A673 (cell line): ENCODE measurements at regions not wholly inside any gene's neighbourhood (a gene's known extent, or its start where the extent isn't known, plus 50 kb on each side); places are given as distances from the start of the nearest gene placed in this dataset.

Experiments used
- EZH2 ChIP-seq: fragments of 200-600 bp; sonication (generic); IDR thresholded peaks from 2 replicates; pipeline ENCODE4 v1.6.1; 2017; ENCODE audit warnings: borderline replicate concordance, low read depth, mild to moderate bottlenecking, mixed read lengths, antibody characterized with exemption, low read length; ENCODE audit not compliant: poor library complexity, severe bottlenecking
- TF ChIP-seq, protein P1 (sequence below): fragments of 300-800, 200-600 bp; sonication (generic); conservative IDR thresholded peaks from 2 replicates; pipeline ENCODE4 v1.5.1; 2017; ENCODE audit warnings: low read depth, mild to moderate bottlenecking, antibody characterized with exemption, low read length, moderate library complexity, mixed read lengths

GRCh38 chr4:148680884-148681283, 238.7 kb upstream of the NR3C2 start:
- TF ChIP-seq, protein P1, sequence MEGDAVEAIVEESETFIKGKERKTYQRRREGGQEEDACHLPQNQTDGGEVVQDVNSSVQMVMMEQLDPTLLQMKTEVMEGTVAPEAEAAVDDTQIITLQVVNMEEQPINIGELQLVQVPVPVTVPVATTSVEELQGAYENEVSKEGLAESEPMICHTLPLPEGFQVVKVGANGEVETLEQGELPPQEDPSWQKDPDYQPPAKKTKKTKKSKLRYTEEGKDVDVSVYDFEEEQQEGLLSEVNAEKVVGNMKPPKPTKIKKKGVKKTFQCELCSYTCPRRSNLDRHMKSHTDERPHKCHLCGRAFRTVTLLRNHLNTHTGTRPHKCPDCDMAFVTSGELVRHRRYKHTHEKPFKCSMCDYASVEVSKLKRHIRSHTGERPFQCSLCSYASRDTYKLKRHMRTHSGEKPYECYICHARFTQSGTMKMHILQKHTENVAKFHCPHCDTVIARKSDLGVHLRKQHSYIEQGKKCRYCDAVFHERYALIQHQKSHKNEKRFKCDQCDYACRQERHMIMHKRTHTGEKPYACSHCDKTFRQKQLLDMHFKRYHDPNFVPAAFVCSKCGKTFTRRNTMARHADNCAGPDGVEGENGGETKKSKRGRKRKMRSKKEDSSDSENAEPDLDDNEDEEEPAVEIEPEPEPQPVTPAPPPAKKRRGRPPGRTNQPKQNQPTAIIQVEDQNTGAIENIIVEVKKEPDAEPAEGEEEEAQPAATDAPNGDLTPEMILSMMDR = no peak
- no peak for TF ChIP-seq EZH2
